SK-N-MC (cell line): ENCODE measurements at regions not wholly inside any gene's neighbourhood (a gene's known extent, or its start where the extent isn't known, plus 50 kb on each side); places are given as distances from the start of the nearest gene placed in this dataset.

Source experiments
- EZH2 ChIP-seq: fragments of 200-600 bp; sonication (generic); IDR thresholded peaks from one replicate; pipeline ENCODE4 v1.6.1; 2017; ENCODE audit warnings: antibody characterized with exemption
- POLR2AphosphoS5 ChIP-seq: IDR thresholded peaks from 2 replicates; pipeline ENCODE4 v1.6.1; 2012; ENCODE audit warnings: mild to moderate bottlenecking, low read depth, low read length, borderline replicate concordance

DNA sequence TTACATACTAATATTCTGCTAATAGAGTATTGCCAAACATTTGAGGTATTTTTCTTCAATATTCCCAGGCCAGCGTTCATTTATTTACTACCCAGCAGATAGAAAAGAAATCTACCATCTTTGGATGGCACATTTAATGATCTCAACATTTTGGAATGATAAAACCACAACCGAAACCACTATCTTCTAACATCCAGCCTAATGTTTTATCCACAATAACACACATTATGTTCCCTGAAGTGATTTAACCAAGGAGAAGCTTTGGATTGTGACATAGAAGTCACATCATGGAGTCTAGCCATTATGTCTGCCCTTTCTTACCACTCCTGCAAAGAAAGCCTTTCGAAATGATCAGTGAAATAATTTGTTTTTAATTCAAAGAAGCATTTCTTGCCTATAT, 497.1 kb upstream of the PLXNA2 start:
- TF ChIP-seq EZH2 (no peak), POLR2AphosphoS5 (no peak)
